CD14-positive monocyte (primary cell): ENCODE measurements at regions not wholly inside any gene's neighbourhood (a gene's known extent, or its start where the extent isn't known, plus 50 kb on each side); places are given as distances from the start of the nearest gene placed in this dataset.

ENCODE experiments used
- DNase-seq, 3 donors: peaks; one replicate each; pipeline ENCODE4 v3.0.0-alpha.2; 2011 to 2022
- H2AFZ ChIP-seq: 2 replicates; pipeline ENCODE4 v1.6.0; 2012; ENCODE audit warnings: mild to moderate bottlenecking, low read depth, low read length, inconsistent platforms; ENCODE audit not compliant: insufficient read depth, poor library complexity, severe bottlenecking
- H3K27ac ChIP-seq, 2 donors: 1 replicate in 1 of 2; 2 replicates in 1 of 2; pipeline ENCODE4 v1.5.1; 2012 to 2013; ENCODE audit warnings: low read length in 2 of 2, control low read depth in 1 of 2, inconsistent platforms in 1 of 2, low read depth in 1 of 2, mild to moderate bottlenecking in 1 of 2
- H3K27me3 ChIP-seq, 2 donors: one replicate each; pipeline versions ENCODE4 v1.6.0 to v1.6.1; 2011 to 2013; ENCODE audit warnings: low read length in 2 of 2; ENCODE audit not compliant: control insufficient read depth in 2 of 2, insufficient read depth in 2 of 2
- H3K36me3 ChIP-seq, 2 donors: replicated peaks in 1 of 2; 1 replicate in 1 of 2; 2 replicates in 1 of 2; pipeline versions ENCODE4 v1.5.1 to v1.6.1; 2012 to 2013; ENCODE audit warnings: low read length in 2 of 2, control low read depth in 1 of 2, inconsistent platforms in 1 of 2, mild to moderate bottlenecking in 1 of 2; ENCODE audit not compliant: insufficient read depth in 2 of 2, control insufficient read depth in 1 of 2
- H3K4me1 ChIP-seq, 2 donors: 1 replicate in 1 of 2; 2 replicates in 1 of 2; pipeline versions ENCODE4 v1.5.1 to v1.6.1; 2012 to 2013; ENCODE audit warnings: low read length in 2 of 2, control low read depth in 1 of 2, inconsistent platforms in 1 of 2, mild to moderate bottlenecking in 1 of 2, moderate library complexity in 1 of 2; ENCODE audit not compliant: insufficient read depth in 2 of 2, control insufficient read depth in 1 of 2
- H3K4me2 ChIP-seq: replicated peaks from 2 replicates; pipeline ENCODE3; 2012; ENCODE audit warnings: low read length, moderate library complexity, mild to moderate bottlenecking; ENCODE audit not compliant: poor library complexity, severe bottlenecking; ENCODE audit errors: extremely low read depth
- H3K4me3 ChIP-seq, 3 experiments: fragments of 200-600 bp in 1 of 3; sonication (generic) in 1 of 3; replicated peaks in 1 of 3; 1 replicate in 2 of 3; 2 replicates in 1 of 3; pipeline ENCODE4 v1.5.1; 2011 to 2013; ENCODE audit warnings: low read length in 3 of 3, mild to moderate bottlenecking in 3 of 3, control low read depth in 2 of 3, low read depth in 2 of 3, inconsistent platforms in 1 of 3, moderate library complexity in 1 of 3
- H3K79me2 ChIP-seq: 2 replicates; pipeline ENCODE4 v1.6.0; 2012; ENCODE audit warnings: mild to moderate bottlenecking, control low read depth, inconsistent platforms, low read length, moderate library complexity; ENCODE audit not compliant: insufficient read depth
- H3K9ac ChIP-seq: 2 replicates; pipeline ENCODE4 v1.6.0; 2017; ENCODE audit warnings: low read length, mild to moderate bottlenecking; ENCODE audit not compliant: insufficient read depth, poor library complexity, severe bottlenecking
- H3K9me3 ChIP-seq, 2 donors: replicated peaks in 1 of 2; 1 replicate in 1 of 2; 2 replicates in 1 of 2; pipeline versions ENCODE4 v1.5.1 to v1.6.1; 2012 to 2013; ENCODE audit warnings: low read length in 2 of 2, control low read depth in 1 of 2; ENCODE audit not compliant: control insufficient read depth in 1 of 2, insufficient read depth in 1 of 2
- H4K20me1 ChIP-seq: 2 replicates; pipeline ENCODE4 v1.6.0; 2012; ENCODE audit warnings: mild to moderate bottlenecking, low read length, control low read depth, moderate library complexity; ENCODE audit not compliant: insufficient read depth
- H3K27ac Mint-ChIP-seq, 7 donors: one replicate each; pipeline ENCODE4 v1.8.0; 2020; ENCODE audit warnings: mild to moderate bottlenecking in 7 of 7, mixed read lengths in 7 of 7, moderate library complexity in 6 of 7, inconsistent platforms in 2 of 7
- H3K27me3 Mint-ChIP-seq, 3 donors: one replicate each; pipeline ENCODE4 v1.8.0; 2021 to 2022; ENCODE audit warnings: low read depth in 3 of 3, mild to moderate bottlenecking in 3 of 3, mixed read lengths in 3 of 3, moderate library complexity in 3 of 3, inconsistent platforms in 1 of 3
- H3K36me3 Mint-ChIP-seq, 2 donors: one replicate each; pipeline ENCODE4 v1.8.0; 2020; ENCODE audit warnings: mixed read lengths in 2 of 2, inconsistent platforms in 1 of 2, mild to moderate bottlenecking in 1 of 2
- H3K4me1 Mint-ChIP-seq: one replicate; pipeline ENCODE4 v1.8.0; 2020; ENCODE audit warnings: mild to moderate bottlenecking, mixed read lengths
- H3K4me3 Mint-ChIP-seq, 2 donors: one replicate each; pipeline ENCODE4 v1.8.0; 2020; ENCODE audit warnings: mild to moderate bottlenecking in 2 of 2, mixed read lengths in 2 of 2, moderate library complexity in 1 of 2
- H3K9me3 Mint-ChIP-seq, 7 donors: one replicate each; pipeline ENCODE4 v1.8.0; 2020 to 2022; ENCODE audit warnings: mixed read lengths in 7 of 7, mild to moderate bottlenecking in 6 of 7, moderate library complexity in 6 of 7, inconsistent platforms in 2 of 7
- WGBS: methylation state at CpG from one replicate; pipeline ENCODE4 v1.1.5; 2013; ENCODE audit warnings: missing lambda C conversion rate; ENCODE audit not compliant: insufficient coverage; 5-methylcytosine and 5-hydroxymethylcytosine counted together
- intact Hi-C, 2 donors: fragments of 100-400 bp; cut with micrococcal nuclease; formaldehyde crosslinking; loops; one replicate each; pipeline versions ENCODE4 v1.15.0 to v1.15.1; 2023
- TF ChIP-seq, protein P1 (sequence below): fragments of 200-600 bp; IDR thresholded peaks from one replicate; pipeline ENCODE4 v1.8.0; 2022; ENCODE audit warnings: antibody characterized with exemption, mild to moderate bottlenecking

DNA sequence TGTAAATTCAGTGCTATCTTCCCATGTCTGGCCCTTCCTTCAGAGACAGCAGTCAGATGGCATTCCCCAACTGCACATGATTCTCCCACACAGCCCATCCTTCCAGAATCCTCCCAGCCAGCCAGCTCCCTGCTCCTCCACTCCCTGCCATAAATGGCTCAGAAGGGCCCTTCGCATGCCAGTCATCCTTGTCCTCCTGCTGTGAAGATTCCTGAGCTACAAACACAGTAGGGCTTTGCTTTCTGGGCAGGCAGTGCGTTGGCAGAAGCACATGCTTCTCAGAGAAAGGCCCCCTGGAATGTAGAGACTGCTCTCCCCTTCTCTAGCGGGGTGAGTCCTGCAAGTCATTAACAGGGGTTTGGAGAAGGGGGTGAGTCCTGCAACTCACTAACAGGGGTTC, 71.9 kb downstream of the TEX51 start:
- Histone ChIP-seq H3K9me3 (no peaks in the 10 kb centered on the region), H3K79me2 (no peaks in the 10 kb centered on the region), H2AFZ (no peak overlapping the region), H3K27ac (no peak overlapping the region), H3K9ac (no peak overlapping the region), H3K27me3 (peaks cover 0 to 4% of the 10 kb centered on the region in 2 donors), H3K4me3 (no peak overlapping the region), H3K36me3 (no peaks in the 10 kb centered on the region), H4K20me1 (no peaks in the 10 kb centered on the region), H3K4me1 (peaks cover 15 to 19% of the 10 kb centered on the region in 2 donors), H3K4me2 (no peak overlapping the region)
- 100% methylated on average over 1 of the region's 3 CpGs for WGBS
- no peak for DNase-seq
- Mint-ChIP-seq H3K4me1 (peaks cover 14% of the 10 kb centered on the region), H3K9me3 (peaks cover 0 to 5% (median 1%) of the 10 kb centered on the region in 7 donors), H3K4me3 (peak overlapping the region in 1 of 2 donors; percentile 43), H3K36me3 (no peaks in the 10 kb centered on the region), H3K27me3 (peaks cover 10 to 40% (median 22%) of the 10 kb centered on the region in 3 donors), H3K27ac (peak overlapping the region in 1 of 7 donors; percentile 65)
- TF ChIP-seq, protein P1, sequence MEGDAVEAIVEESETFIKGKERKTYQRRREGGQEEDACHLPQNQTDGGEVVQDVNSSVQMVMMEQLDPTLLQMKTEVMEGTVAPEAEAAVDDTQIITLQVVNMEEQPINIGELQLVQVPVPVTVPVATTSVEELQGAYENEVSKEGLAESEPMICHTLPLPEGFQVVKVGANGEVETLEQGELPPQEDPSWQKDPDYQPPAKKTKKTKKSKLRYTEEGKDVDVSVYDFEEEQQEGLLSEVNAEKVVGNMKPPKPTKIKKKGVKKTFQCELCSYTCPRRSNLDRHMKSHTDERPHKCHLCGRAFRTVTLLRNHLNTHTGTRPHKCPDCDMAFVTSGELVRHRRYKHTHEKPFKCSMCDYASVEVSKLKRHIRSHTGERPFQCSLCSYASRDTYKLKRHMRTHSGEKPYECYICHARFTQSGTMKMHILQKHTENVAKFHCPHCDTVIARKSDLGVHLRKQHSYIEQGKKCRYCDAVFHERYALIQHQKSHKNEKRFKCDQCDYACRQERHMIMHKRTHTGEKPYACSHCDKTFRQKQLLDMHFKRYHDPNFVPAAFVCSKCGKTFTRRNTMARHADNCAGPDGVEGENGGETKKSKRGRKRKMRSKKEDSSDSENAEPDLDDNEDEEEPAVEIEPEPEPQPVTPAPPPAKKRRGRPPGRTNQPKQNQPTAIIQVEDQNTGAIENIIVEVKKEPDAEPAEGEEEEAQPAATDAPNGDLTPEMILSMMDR = no peak
- intact Hi-C loops = no loop called here

DNA sequence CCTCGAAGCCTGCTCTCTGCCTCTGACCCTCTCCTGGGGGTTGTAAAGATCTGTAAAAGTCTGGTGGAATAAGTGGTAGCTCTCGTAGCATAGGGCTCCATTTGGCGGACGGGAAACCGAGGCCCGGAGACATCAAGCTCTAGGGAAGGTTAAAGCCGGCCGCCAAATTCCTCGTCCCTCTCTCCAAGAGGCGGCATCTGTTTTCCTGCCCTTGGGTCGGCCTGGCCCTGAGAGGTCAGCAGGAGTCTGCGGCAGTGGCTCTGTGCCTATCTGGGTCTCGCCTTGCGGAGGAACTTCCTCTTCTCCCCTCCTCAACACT, 72.4 kb downstream of the TEX51 start:
- no peaks in the 10 kb centered on the region for H3K9me3 ChIP-seq
- H3K9ac ChIP-seq = peak overlapping the region; percentile 57
- H3K27me3 Mint-ChIP-seq = peaks cover 9 to 36% (median 22%) of the 10 kb centered on the region in 3 donors
- 79% methylated on average over 8 of the region's 14 CpGs for WGBS
- H3K36me3 ChIP-seq = no peaks in the 10 kb centered on the region
- H3K27me3 ChIP-seq = peaks cover 0 to 4% of the 10 kb centered on the region in 2 donors
- H4K20me1 ChIP-seq = no peaks in the 10 kb centered on the region
- intact Hi-C loops = no loop called here
- H3K4me3 Mint-ChIP-seq = peak overlapping the region; percentile 70 to 84
- H3K4me1 ChIP-seq = peaks cover 20 to 24% of the 10 kb centered on the region in 2 donors
- peaks cover 20% of the 10 kb centered on the region for H3K4me1 Mint-ChIP-seq
- H3K4me2 ChIP-seq = peak overlapping the region; percentile 81
- H2AFZ ChIP-seq = peak overlapping the region; percentile 89
- DNase-seq = no peak
- peak overlapping the region in 2 of 3 experiments; percentile 47 to 78 for H3K4me3 ChIP-seq
- no peak overlapping the region for H3K27ac Mint-ChIP-seq
- H3K36me3 Mint-ChIP-seq = no peaks in the 10 kb centered on the region
- H3K27ac ChIP-seq = no peak overlapping the region
- no peaks in the 10 kb centered on the region for H3K79me2 ChIP-seq
- no peaks in the 10 kb centered on the region for H3K9me3 Mint-ChIP-seq
- TF ChIP-seq, protein P1 = no peak
